Neural progenitor cell (in vitro differentiated cells): ENCODE measurements at regions not wholly inside any gene's neighbourhood (a gene's known extent, or its start where the extent isn't known, plus 50 kb on each side); places are given as distances from the start of the nearest gene placed in this dataset.

ENCODE experiments used
- DNase-seq: peaks from one replicate; pipeline ENCODE4 v3.0.0-alpha.2; 2016; ENCODE audit warnings: low spot score
- H2AFZ ChIP-seq: fragments of 200-600 bp; sonication (generic); replicated peaks from 2 replicates; pipeline ENCODE4 v1.6.1; 2016; ENCODE audit warnings: antibody characterized with exemption
- H3F3A ChIP-seq: fragments of 200-600 bp; sonication (generic); 2 replicates; pipeline ENCODE4 v1.6.1; 2016; ENCODE audit warnings: antibody characterized with exemption, low read depth
- H3K27ac ChIP-seq: fragments of 200-600 bp; sonication (generic); 2 replicates; pipeline ENCODE4 v1.5.1; 2016; ENCODE audit warnings: mild to moderate bottlenecking
- H3K27me3 ChIP-seq: fragments of 200-600 bp; sonication (generic); 2 replicates; pipeline ENCODE4 v1.6.1; 2016; ENCODE audit warnings: mild to moderate bottlenecking, moderate library complexity
- H3K36me3 ChIP-seq: fragments of 200-600 bp; sonication (generic); 2 replicates; pipeline ENCODE4 v1.5.1; 2016
- H3K4me1 ChIP-seq: fragments of 200-600 bp; sonication (generic); 2 replicates; pipeline ENCODE4 v1.6.1; 2016; ENCODE audit warnings: mixed run types
- H3K4me2 ChIP-seq: fragments of 200-600 bp; sonication (generic); 2 replicates; pipeline ENCODE4 v1.6.1; 2016
- H3K4me3 ChIP-seq: fragments of 200-600 bp; sonication (generic); 2 replicates; pipeline ENCODE4 v1.5.1; 2016
- H3K79me2 ChIP-seq: fragments of 200-600 bp; sonication (generic); 2 replicates; pipeline ENCODE4 v1.6.1; 2016; ENCODE audit warnings: low read depth
- H3K9ac ChIP-seq: fragments of 200-600 bp; sonication (generic); 2 replicates; pipeline ENCODE4 v1.6.1; 2016
- H3K9me3 ChIP-seq: fragments of 200-600 bp; sonication (generic); 2 replicates; pipeline ENCODE4 v1.5.1; 2016; ENCODE audit warnings: low read depth
- H4K20me1 ChIP-seq: fragments of 200-600 bp; sonication (generic); 2 replicates; pipeline ENCODE4 v1.6.1; 2016; ENCODE audit warnings: low read depth
- H3K27ac Mint-ChIP-seq: 3 replicates; pipeline ENCODE4 v1.8.0; 2021; ENCODE audit warnings: mixed read lengths
- H3K27me3 Mint-ChIP-seq: 2 replicates; pipeline ENCODE4 v1.8.0; 2022; ENCODE audit warnings: low read depth, mild to moderate bottlenecking, inconsistent platforms, moderate library complexity, mixed read lengths; ENCODE audit not compliant: insufficient read depth
- H3K36me3 Mint-ChIP-seq: 3 replicates; pipeline ENCODE4 v1.8.0; 2021; ENCODE audit warnings: mixed read lengths
- H3K4me1 Mint-ChIP-seq: 3 replicates; pipeline ENCODE4 v1.8.0; 2021; ENCODE audit warnings: mixed read lengths
- H3K4me3 Mint-ChIP-seq: 3 replicates; pipeline ENCODE4 v1.8.0; 2021; ENCODE audit warnings: mild to moderate bottlenecking, moderate library complexity, mixed read lengths
- H3K9me3 Mint-ChIP-seq: 3 replicates; pipeline ENCODE4 v1.8.0; 2020; ENCODE audit warnings: mixed read lengths
- EZH2 ChIP-seq: fragments of 200-600 bp; sonication (generic); IDR thresholded peaks from 2 replicates; pipeline ENCODE4 v1.6.1; 2017; ENCODE audit warnings: antibody characterized with exemption, mild to moderate bottlenecking, moderate library complexity
- EZH2phosphoT487 ChIP-seq: fragments of 200-600 bp; sonication (generic); IDR thresholded peaks from 2 replicates; pipeline ENCODE4 v1.6.1; 2017; ENCODE audit warnings: antibody characterized with exemption
- TF ChIP-seq, protein P1 (sequence below): fragments of 200-600 bp; sonication (generic); IDR thresholded peaks from 2 replicates; pipeline ENCODE4 v1.5.1; 2017; ENCODE audit warnings: antibody characterized with exemption, mild to moderate bottlenecking

DNA sequence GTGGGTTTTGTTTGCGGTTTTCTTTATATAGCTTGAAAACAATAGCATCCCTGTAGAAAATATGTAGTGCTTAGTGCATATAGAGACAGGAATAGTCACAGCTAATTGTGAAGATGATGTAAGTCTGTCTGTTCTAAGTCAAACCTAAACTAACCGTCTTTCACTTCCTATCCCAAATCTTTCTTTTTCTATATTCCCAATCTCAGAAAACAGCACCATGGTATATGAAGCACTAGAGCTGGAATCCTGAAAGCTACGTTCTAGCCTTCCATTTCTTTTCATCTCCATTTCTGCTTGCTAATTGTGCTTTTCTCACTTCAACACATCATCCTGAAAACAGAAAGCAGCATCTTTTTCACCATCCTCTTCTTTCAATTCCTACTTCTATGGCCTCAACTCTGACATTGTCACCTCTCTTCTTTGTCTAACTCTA lies 1235.5 kb downstream of the ROBO2 start:
- Histone ChIP-seq H3K4me1 (no peaks in the 10 kb centered on the region), H3F3A (no peaks in the 10 kb centered on the region), H3K4me3 (no peak overlapping the region), H4K20me1 (no peaks in the 10 kb centered on the region), H2AFZ (no peak overlapping the region), H3K9ac (no peak overlapping the region), H3K9me3 (no peaks in the 10 kb centered on the region), H3K36me3 (no peaks in the 10 kb centered on the region), H3K27ac (no peak overlapping the region), H3K27me3 (no peaks in the 10 kb centered on the region), H3K4me2 (no peak overlapping the region), H3K79me2 (no peaks in the 10 kb centered on the region)
- Mint-ChIP-seq H3K4me1 (peaks cover 6% of the 10 kb centered on the region), H3K27ac (no peak overlapping the region), H3K36me3 (no peaks in the 10 kb centered on the region), H3K9me3 (no peaks in the 10 kb centered on the region), H3K27me3 (no peaks in the 10 kb centered on the region), H3K4me3 (no peak overlapping the region)
- TF ChIP-seq EZH2 (no peak), EZH2phosphoT487 (no peak)
- TF ChIP-seq, protein P1, sequence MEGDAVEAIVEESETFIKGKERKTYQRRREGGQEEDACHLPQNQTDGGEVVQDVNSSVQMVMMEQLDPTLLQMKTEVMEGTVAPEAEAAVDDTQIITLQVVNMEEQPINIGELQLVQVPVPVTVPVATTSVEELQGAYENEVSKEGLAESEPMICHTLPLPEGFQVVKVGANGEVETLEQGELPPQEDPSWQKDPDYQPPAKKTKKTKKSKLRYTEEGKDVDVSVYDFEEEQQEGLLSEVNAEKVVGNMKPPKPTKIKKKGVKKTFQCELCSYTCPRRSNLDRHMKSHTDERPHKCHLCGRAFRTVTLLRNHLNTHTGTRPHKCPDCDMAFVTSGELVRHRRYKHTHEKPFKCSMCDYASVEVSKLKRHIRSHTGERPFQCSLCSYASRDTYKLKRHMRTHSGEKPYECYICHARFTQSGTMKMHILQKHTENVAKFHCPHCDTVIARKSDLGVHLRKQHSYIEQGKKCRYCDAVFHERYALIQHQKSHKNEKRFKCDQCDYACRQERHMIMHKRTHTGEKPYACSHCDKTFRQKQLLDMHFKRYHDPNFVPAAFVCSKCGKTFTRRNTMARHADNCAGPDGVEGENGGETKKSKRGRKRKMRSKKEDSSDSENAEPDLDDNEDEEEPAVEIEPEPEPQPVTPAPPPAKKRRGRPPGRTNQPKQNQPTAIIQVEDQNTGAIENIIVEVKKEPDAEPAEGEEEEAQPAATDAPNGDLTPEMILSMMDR = no peak
- no peak for DNase-seq

DNA sequence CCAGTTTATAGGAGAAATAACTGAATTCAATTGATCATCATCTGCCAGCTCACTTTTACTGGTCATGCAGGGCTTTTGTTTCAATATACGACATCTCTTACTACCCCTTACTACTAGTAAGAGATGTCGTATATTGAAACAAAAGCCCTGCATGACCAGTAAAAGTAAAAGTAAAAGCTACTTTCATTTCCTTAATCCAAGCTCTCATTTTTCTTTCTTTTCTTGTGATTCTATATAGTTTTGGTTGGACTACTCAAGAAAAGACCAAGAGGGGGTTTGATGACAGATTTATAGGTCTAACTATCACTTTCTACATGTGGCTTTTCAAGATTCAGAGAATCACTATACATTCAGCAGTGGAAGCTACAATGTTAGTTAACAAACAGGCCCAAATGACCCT lies 1237.3 kb downstream of the ROBO2 start:
- H3K4me2 ChIP-seq = no peak overlapping the region
- H3K27ac ChIP-seq = no peak overlapping the region
- H2AFZ ChIP-seq = no peak overlapping the region
- no peaks in the 10 kb centered on the region for H3K36me3 ChIP-seq
- H3K9ac ChIP-seq = no peak overlapping the region
- H3K4me3 ChIP-seq = no peak overlapping the region
- H3K4me3 Mint-ChIP-seq = no peak overlapping the region
- no peaks in the 10 kb centered on the region for H4K20me1 ChIP-seq
- TF ChIP-seq EZH2phosphoT487 (no peak), EZH2 (no peak)
- TF ChIP-seq, protein P1 = no peak
- no peak for DNase-seq
- H3K27me3 ChIP-seq = no peaks in the 10 kb centered on the region
- H3K9me3 ChIP-seq = no peaks in the 10 kb centered on the region
- no peaks in the 10 kb centered on the region for H3K79me2 ChIP-seq
- peaks cover 12% of the 10 kb centered on the region for H3K4me1 Mint-ChIP-seq
- no peaks in the 10 kb centered on the region for H3F3A ChIP-seq
- no peaks in the 10 kb centered on the region for H3K27me3 Mint-ChIP-seq
- peaks cover 9% of the 10 kb centered on the region for H3K4me1 ChIP-seq
- no peaks in the 10 kb centered on the region for H3K36me3 Mint-ChIP-seq
- peaks cover 4% of the 10 kb centered on the region for H3K9me3 Mint-ChIP-seq
- H3K27ac Mint-ChIP-seq = no peak overlapping the region

DNA sequence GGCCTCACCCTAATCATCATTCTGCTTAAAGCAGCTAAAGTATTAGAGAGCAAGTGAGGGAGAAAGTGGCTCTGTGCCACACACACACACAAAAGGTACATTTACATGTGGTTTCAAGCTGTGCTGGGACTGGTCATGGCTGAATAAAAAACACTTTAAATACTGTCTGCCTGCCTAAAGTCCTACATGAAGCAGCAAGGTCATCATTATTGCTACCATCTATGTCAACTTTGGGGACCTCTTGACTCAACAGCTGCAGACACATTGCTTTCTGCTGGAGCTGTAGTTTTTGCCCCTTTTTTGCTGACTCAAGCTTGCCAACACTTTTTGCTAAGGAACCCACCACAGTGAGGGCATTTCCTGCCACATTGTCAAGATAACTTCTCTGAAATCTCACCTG lies 1237.9 kb downstream of the ROBO2 start:
- no peaks in the 10 kb centered on the region for H3K27me3 Mint-ChIP-seq
- peaks cover 12% of the 10 kb centered on the region for H3K4me1 Mint-ChIP-seq
- peaks cover 4% of the 10 kb centered on the region for H3K9me3 Mint-ChIP-seq
- no peak for TF ChIP-seq EZH2phosphoT487
- no peak for TF ChIP-seq EZH2
- TF ChIP-seq, protein P1 = no peak
- H3K4me3 Mint-ChIP-seq = no peak overlapping the region
- no peak for DNase-seq
- H3K9me3 ChIP-seq = no peaks in the 10 kb centered on the region
- no peaks in the 10 kb centered on the region for H3K79me2 ChIP-seq
- no peak overlapping the region for H3K27ac ChIP-seq
- no peaks in the 10 kb centered on the region for H3K36me3 Mint-ChIP-seq
- no peaks in the 10 kb centered on the region for H4K20me1 ChIP-seq
- H3K4me2 ChIP-seq = no peak overlapping the region
- no peak overlapping the region for H3K27ac Mint-ChIP-seq
- no peaks in the 10 kb centered on the region for H3K36me3 ChIP-seq
- no peaks in the 10 kb centered on the region for H3K27me3 ChIP-seq
- no peaks in the 10 kb centered on the region for H3F3A ChIP-seq
- peaks cover 9% of the 10 kb centered on the region for H3K4me1 ChIP-seq
- no peak overlapping the region for H3K4me3 ChIP-seq
- H2AFZ ChIP-seq = no peak overlapping the region
- no peak overlapping the region for H3K9ac ChIP-seq

DNA sequence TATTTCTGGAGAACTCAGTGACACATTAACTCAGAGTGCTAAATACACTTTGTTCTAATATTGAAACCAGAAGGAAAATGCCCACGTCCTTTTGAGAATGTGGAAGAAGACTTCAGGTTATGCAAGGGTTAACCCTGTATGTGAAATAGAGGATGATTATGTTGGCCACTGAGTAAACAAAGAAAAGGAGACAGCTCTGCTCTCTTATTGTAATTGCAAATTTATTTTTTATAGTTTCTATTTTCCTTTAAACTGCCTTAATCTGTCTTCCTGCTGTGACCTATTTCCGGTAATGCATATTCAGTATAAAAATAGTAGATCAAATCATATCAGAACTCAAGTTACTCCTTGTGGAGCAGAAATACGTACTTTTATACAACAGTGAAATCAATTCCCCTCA lies 1239.2 kb downstream of the ROBO2 start:
- Histone ChIP-seq H3K9me3 (no peaks in the 10 kb centered on the region), H3K4me3 (no peak overlapping the region), H3K36me3 (no peaks in the 10 kb centered on the region), H3F3A (no peaks in the 10 kb centered on the region), H2AFZ (no peak overlapping the region), H3K9ac (no peak overlapping the region), H3K27ac (no peak overlapping the region), H3K4me2 (no peak overlapping the region), H3K4me1 (peaks cover 9% of the 10 kb centered on the region), H3K27me3 (no peaks in the 10 kb centered on the region), H3K79me2 (no peaks in the 10 kb centered on the region), H4K20me1 (no peaks in the 10 kb centered on the region)
- H3K4me3 Mint-ChIP-seq = no peak overlapping the region
- no peaks in the 10 kb centered on the region for H3K36me3 Mint-ChIP-seq
- no peak overlapping the region for H3K27ac Mint-ChIP-seq
- H3K9me3 Mint-ChIP-seq = peaks cover 4% of the 10 kb centered on the region
- no peaks in the 10 kb centered on the region for H3K27me3 Mint-ChIP-seq
- peaks cover 12% of the 10 kb centered on the region for H3K4me1 Mint-ChIP-seq
- no peak for TF ChIP-seq EZH2
- DNase-seq = no peak
